HepG2 (cell line): ENCODE measurements at regions not wholly inside any gene's neighbourhood (a gene's known extent, or its start where the extent isn't known, plus 50 kb on each side); places are given as distances from the start of the nearest gene placed in this dataset.

ENCODE experiments used
- ATAC-seq: fragments of 200-7000 bp; cut with Tn5 transposase; 3 replicates; pipeline ENCODE4 v1.9.1; 2020; ENCODE audit warnings: mild to moderate bottlenecking, moderate library complexity
- BruUV-seq: library from RNA; stranded (reverse); fragments of 400-500 nt; replicated peaks from 2 replicates; lab custom pipeline; 2021; lab: Mats Ljungman, UMichigan
- CTCF ChIA-PET: fragments of 300-600 bp; formaldehyde crosslinking; extraction: SDS; loops from one replicate; lab custom pipeline; 2021; ENCODE audit warnings: low total read pairs, inconsistent platforms, low intra/inter-chr PET ratio; lab: Yijun Ruan, JAX
- POLR2A ChIA-PET: fragments of 350-600 bp; sonication (Branson Sonifier 250); formaldehyde crosslinking; loops from one replicate; lab custom pipeline; 2020; ENCODE audit warnings: antibody characterized with exemption, inconsistent platforms; lab: Yijun Ruan, JAX
- DNase-seq: peaks from one replicate; pipeline ENCODE4 v3.0.0-alpha.2; 2015; ENCODE audit warnings: low spot score
- FAIRE-seq: peaks from 3 replicates; lab custom pipeline; 2011; peaks lifted over from hg19 to GRCh38; lab: Jason Lieb, UNC
- H2AFZ ChIP-seq: one replicate; pipeline ENCODE4 v1.6.1; 2011; ENCODE audit warnings: low read length, inconsistent platforms
- H3K27ac ChIP-seq: fragments of 300-600 bp; 3 replicates; pipeline ENCODE4 v1.8.0; 2011; ENCODE audit warnings: mixed run types, mild to moderate bottlenecking, mixed read lengths, low read length, inconsistent platforms; ENCODE audit not compliant: insufficient read depth; ENCODE audit errors: extremely low read length
- H3K27me3 ChIP-seq, 2 experiments: fragments of 200-600 bp in 1 of 2; 2 replicates in 1 of 2; 3 replicates in 1 of 2; pipeline versions ENCODE4 v1.6.0 to v1.8.0; 2011; ENCODE audit warnings: low read length in 2 of 2, mild to moderate bottlenecking in 2 of 2, moderate library complexity in 2 of 2, inconsistent platforms in 1 of 2; ENCODE audit not compliant: insufficient read depth in 2 of 2, control insufficient read depth in 1 of 2
- H3K36me3 ChIP-seq, 2 experiments: fragments of 200-600 bp in 1 of 2; replicated peaks in 1 of 2; 2 replicates in 1 of 2; 3 replicates in 1 of 2; pipeline versions ENCODE4 v1.5.1 to v1.8.0; 2011; ENCODE audit warnings: low read length in 2 of 2, inconsistent platforms in 1 of 2; ENCODE audit not compliant: insufficient read depth in 2 of 2, control insufficient read depth in 1 of 2
- H3K4me1 ChIP-seq: 2 replicates; pipeline ENCODE4 v1.5.1; 2012; ENCODE audit warnings: low read length, inconsistent platforms; ENCODE audit not compliant: insufficient read depth
- H3K4me2 ChIP-seq: 2 replicates; pipeline ENCODE4 v1.6.0; 2011; ENCODE audit warnings: low read depth, low read length, inconsistent platforms
- H3K4me3 ChIP-seq, 3 experiments: fragments of 200-600 bp in 1 of 3; sonication (generic), shearing (Covaris generic) in 1 of 3; replicated peaks in 1 of 3; 2 replicates each; pipeline ENCODE4 v1.5.1; 2011 to 2016; ENCODE audit warnings: low read length in 3 of 3, inconsistent platforms in 2 of 3, low read depth in 2 of 3, mild to moderate bottlenecking in 2 of 3, control low read depth in 1 of 3, mixed read lengths in 1 of 3; ENCODE audit not compliant: insufficient read depth in 1 of 3
- H3K79me2 ChIP-seq: one replicate; pipeline ENCODE4 v1.6.1; 2011; ENCODE audit warnings: low read length, inconsistent platforms; ENCODE audit not compliant: insufficient read depth
- H3K9ac ChIP-seq: 2 replicates; pipeline ENCODE4 v1.6.0; 2011; ENCODE audit warnings: mild to moderate bottlenecking, low read depth, low read length, inconsistent platforms; ENCODE audit not compliant: insufficient read depth
- H3K9me3 ChIP-seq: 2 replicates; pipeline ENCODE4 v1.5.1; 2012; ENCODE audit warnings: mild to moderate bottlenecking, low read length
- H4K20me1 ChIP-seq: 2 replicates; pipeline ENCODE4 v1.6.0; 2011; ENCODE audit warnings: inconsistent platforms, mild to moderate bottlenecking, low read length, moderate library complexity; ENCODE audit not compliant: insufficient read depth
- AKAP8 ChIP-seq: sonication (generic); formaldehyde crosslinking; IDR thresholded peaks from 2 replicates; pipeline ENCODE4 v1.5.1; 2020; ENCODE audit warnings: mild to moderate bottlenecking, missing genetic modification reagents
- CHD4 ChIP-seq: fragments of 200-600 bp; sonication (generic); IDR thresholded peaks from 2 replicates; pipeline ENCODE4 v1.7.0; 2017; ENCODE audit warnings: mild to moderate bottlenecking, low read length, borderline replicate concordance
- CREM ChIP-seq, 2 experiments: sonication (generic) in 1 of 2; formaldehyde crosslinking in 1 of 2; IDR thresholded peaks; 2 replicates each; pipeline versions ENCODE4 v1.4.0 to v1.6.1; 2016 to 2020; ENCODE audit warnings: antibody characterized with exemption in 1 of 2, mild to moderate bottlenecking in 1 of 2, missing genetic modification reagents in 1 of 2
- HOXD1 ChIP-seq: sonication (generic); formaldehyde crosslinking; IDR thresholded peaks from 2 replicates; pipeline ENCODE4 v1.5.0; 2020; ENCODE audit warnings: missing genetic modification reagents
- MTF2 ChIP-seq: sonication (generic); formaldehyde crosslinking; IDR thresholded peaks from 2 replicates; pipeline ENCODE4 v1.5.0; 2020; ENCODE audit warnings: missing genetic modification reagents, borderline replicate concordance
- NFE2L2 ChIP-seq: fragments of 150-350 bp; IDR thresholded peaks from 2 replicates; pipeline ENCODE4 v1.6.1; 2014; ENCODE audit warnings: low read length
- RARG ChIP-seq: sonication (generic); formaldehyde crosslinking; IDR thresholded peaks from 2 replicates; pipeline ENCODE4 v1.4.0; 2020; ENCODE audit warnings: low read depth, mild to moderate bottlenecking, missing genetic modification reagents
- RFX5 ChIP-seq: IDR thresholded peaks from 2 replicates; pipeline ENCODE4 v1.6.1; 2011; ENCODE audit warnings: low read depth, low read length, improper control_type of control experiment
- TFDP2 ChIP-seq: sonication (generic); formaldehyde crosslinking; IDR thresholded peaks from 2 replicates; pipeline ENCODE4 v1.4.0; 2020; ENCODE audit warnings: missing genetic modification reagents
- TRAFD1 ChIP-seq: sonication (generic); formaldehyde crosslinking; IDR thresholded peaks from 2 replicates; pipeline ENCODE4 v1.5.1; 2020; ENCODE audit warnings: missing genetic modification reagents, mild to moderate bottlenecking, borderline replicate concordance
- ZBTB20 ChIP-seq: sonication (generic); formaldehyde crosslinking; IDR thresholded peaks from 2 replicates; pipeline ENCODE4 v1.8.1; 2023; ENCODE audit warnings: missing genetic modification reagents, low read depth, mild to moderate bottlenecking, borderline replicate concordance
- ZC3H4 ChIP-seq: sonication (generic); formaldehyde crosslinking; IDR thresholded peaks from 2 replicates; pipeline ENCODE4 v1.4.0; 2020; ENCODE audit warnings: missing genetic modification reagents, borderline replicate concordance
- ZMYM4 ChIP-seq: sonication (generic); formaldehyde crosslinking; IDR thresholded peaks from 2 replicates; pipeline ENCODE4 v1.8.1; 2023; ENCODE audit warnings: mild to moderate bottlenecking, missing genetic modification reagents
- ZNF180 ChIP-seq: sonication (generic); formaldehyde crosslinking; IDR thresholded peaks from 2 replicates; pipeline ENCODE4 v1.4.0; 2020; ENCODE audit warnings: low read depth, missing genetic modification reagents, borderline replicate concordance
- ZNF256 ChIP-seq: sonication (generic); formaldehyde crosslinking; conservative IDR thresholded peaks from 2 replicates; pipeline ENCODE4 v1.4.0; 2020; ENCODE audit warnings: missing genetic modification reagents
- ZNF382 ChIP-seq: sonication (generic); formaldehyde crosslinking; IDR thresholded peaks from 2 replicates; pipeline ENCODE4 v1.5.0; 2020; ENCODE audit warnings: missing genetic modification reagents, mild to moderate bottlenecking, borderline replicate concordance
- ZNF383 ChIP-seq: sonication (generic); formaldehyde crosslinking; IDR thresholded peaks from 2 replicates; pipeline ENCODE4 v1.4.0; 2020; ENCODE audit warnings: missing genetic modification reagents, mild to moderate bottlenecking, borderline replicate concordance
- ZNF558 ChIP-seq: sonication (generic); formaldehyde crosslinking; IDR thresholded peaks from 2 replicates; pipeline ENCODE4 v1.9.0; 2022; ENCODE audit warnings: mild to moderate bottlenecking, missing genetic modification reagents, borderline replicate concordance
- ZNF589 ChIP-seq: sonication (generic); formaldehyde crosslinking; conservative IDR thresholded peaks from 2 replicates; pipeline ENCODE4 v1.8.0; 2022; ENCODE audit warnings: mild to moderate bottlenecking, moderate library complexity, missing genetic modification reagents
- WGBS: methylation state at CpG from one replicate; pipeline ENCODE4 v1.1.6; 2017; ENCODE audit warnings: low lambda C conversion rate; 5-methylcytosine and 5-hydroxymethylcytosine counted together
- in situ Hi-C: cut with HindIII; loops from 2 replicates; pipeline ENCODE4 v1.10.0; 2017; ENCODE audit warnings: low pct_unique_long_range_greater_than_20kb; ENCODE audit not compliant: extremely low pct_ligation_motif_present
- intact Hi-C: fragments of 100-400 bp; cut with micrococcal nuclease; formaldehyde crosslinking; loops from one replicate; pipeline ENCODE4 v1.10.0; 2022; ENCODE audit not compliant: unreplicated experiment

- TF ChIP-seq TRAFD1 (no peak), CREM (IDR thresholded peaks at IDR 0.05) (no peak), CREM (CRISPR knock-in tag; IDR thresholded peaks at IDR 0.05) (no peak), ZNF256 (CRISPR knock-in tag) (no peak), RARG (CRISPR knock-in tag) (no peak)
Observed at GRCh38 chr20:4341804-4342485, 92.9 kb upstream of the ADRA1D start (continued).

- Histone ChIP-seq H3K4me2 (no peak overlapping the region), H3K9me3 (no peaks in the 10 kb centered on the region), H2AFZ (no peak overlapping the region), H3K27ac (no peak overlapping the region), H3K79me2 (no peaks in the 10 kb centered on the region), H3K36me3 (no peaks in the 10 kb centered on the region), H3K4me1 (no peaks in the 10 kb centered on the region), H3K27me3 (peaks cover 0 to 12% of the 10 kb centered on the region in 2 experiments; a peak in 3 of 5 replicates), H4K20me1 (no peaks in the 10 kb centered on the region), H3K4me3 (no peak overlapping the region), H3K9ac (no peak overlapping the region)
- ATAC-seq: no peak
- TF ChIP-seq RFX5 (no peak), ZNF589 (CRISPR knock-in tag) (no peak), NFE2L2 (no peak), ZC3H4 (CRISPR knock-in tag) (no peak), ZNF558 (CRISPR knock-in tag) (no peak), HOXD1 (no peak), CHD4 (no peak), ZBTB20 (CRISPR knock-in tag) (no peak), AKAP8 (CRISPR knock-in tag) (no peak), ZNF180 (no peak), ZMYM4 (no peak), MTF2 (no peak), TFDP2 (CRISPR knock-in tag) (no peak), ZNF382 (no peak), ZNF383 (CRISPR knock-in tag) (no peak)
- no TSS peak for BruUV-seq
- no peak for DNase-seq
- in situ Hi-C loops (no loop called here), intact Hi-C loops (no loop called here)
- WGBS: 9% methylated on average over 1 of the region's 1 CpG
- POLR2A ChIA-PET: no interaction called here
- FAIRE-seq: no peak
- CTCF ChIA-PET: no interaction called here
Observed at GRCh38 chr20:4335722-4336121, 86.6 kb upstream of the ADRA1D start.
